ENCODE measurements at regions not wholly inside any gene's neighbourhood (a gene's known extent, or its start where the extent isn't known, plus 50 kb on each side); places are given as distances from the start of the nearest gene placed in this dataset.

- TF ChIP-seq CTCF (IDR thresholded peaks at IDR 0.05) (no peak), POLR2A (IDR thresholded peaks at IDR 0.05) (no peak)
Observed at GRCh38 chr2:77962943-77963342, 440.8 kb upstream of the LRRTM4 start.

Data from testis (tissue), 2 donors.